Ishikawa (cell line): ENCODE measurements at regions not wholly inside any gene's neighbourhood (a gene's known extent, or its start where the extent isn't known, plus 50 kb on each side); places are given as distances from the start of the nearest gene placed in this dataset.

Experiments used
- EP300 ChIP-seq: IDR thresholded peaks from 2 replicates; pipeline ENCODE4 v1.6.1; 2012; ENCODE audit warnings: borderline replicate concordance
- MAX ChIP-seq: IDR thresholded peaks from 2 replicates; pipeline ENCODE4 v1.6.1; 2012
- RAD21 ChIP-seq: IDR thresholded peaks from 2 replicates; pipeline ENCODE4 v1.6.1; 2012; ENCODE audit warnings: low read depth
- USF1 ChIP-seq: IDR thresholded peaks from 2 replicates; pipeline ENCODE4 v1.6.1; 2012

GRCh38 chr15:98581715-98582114 is 66.6 kb upstream of the IGF1R start:
- no peak for TF ChIP-seq MAX
- no peak for TF ChIP-seq EP300
- TF ChIP-seq RAD21: no peak
- TF ChIP-seq USF1: no peak
